Kidney (tissue), 13 donors: ENCODE measurements at regions not wholly inside any gene's neighbourhood (a gene's known extent, or its start where the extent isn't known, plus 50 kb on each side); places are given as distances from the start of the nearest gene placed in this dataset.

ENCODE experiments used
- DNase-seq, 5 donors: peaks; one replicate each; pipeline ENCODE4 v3.0.0-alpha.2; 2013 to 2020
- FAIRE-seq: peaks from 2 replicates; lab custom pipeline; 2012; peaks lifted over from hg19 to GRCh38; lab: Jason Lieb, UNC
- H3K27ac ChIP-seq, 2 donors: one replicate each; pipeline ENCODE4 v1.7.0; 2013; ENCODE audit warnings: low read depth in 2 of 2, low read length in 2 of 2, inconsistent platforms in 1 of 2
- H3K27me3 ChIP-seq: one replicate; pipeline ENCODE4 v1.7.1; 2013; ENCODE audit warnings: low read length, inconsistent platforms; ENCODE audit not compliant: control insufficient read depth, insufficient read depth
- H3K36me3 ChIP-seq, 3 donors: one replicate each; pipeline versions ENCODE4 v1.7.0 to v1.7.1; 2013; ENCODE audit warnings: low read length in 3 of 3, control low read depth in 1 of 3, inconsistent platforms in 1 of 3; ENCODE audit not compliant: insufficient read depth in 3 of 3, control insufficient read depth in 2 of 3
- H3K4me1 ChIP-seq, 3 donors: one replicate each; pipeline versions ENCODE4 v1.7.0 to v1.7.1; 2013; ENCODE audit warnings: low read length in 3 of 3, inconsistent platforms in 1 of 3, low read depth in 1 of 3; ENCODE audit not compliant: control insufficient read depth in 2 of 3, insufficient read depth in 2 of 3
- H3K4me3 ChIP-seq, 3 donors: one replicate each; pipeline versions ENCODE4 v1.7.0 to v1.8.1; 2013; ENCODE audit warnings: low read length in 3 of 3, control low read depth in 1 of 3, inconsistent platforms in 1 of 3
- H3K9ac ChIP-seq, 3 donors: one replicate each; pipeline versions ENCODE4 v1.7.0 to v1.7.1; 2013; ENCODE audit warnings: low read length in 3 of 3, control low read depth in 1 of 3, inconsistent platforms in 1 of 3
- H3K9me3 ChIP-seq, 3 donors: one replicate each; pipeline versions ENCODE4 v1.7.0 to v1.7.1; 2013; ENCODE audit warnings: low read length in 3 of 3, control low read depth in 1 of 3, inconsistent platforms in 1 of 3; ENCODE audit not compliant: control insufficient read depth in 2 of 3, insufficient read depth in 1 of 3
- CTCF ChIP-seq: IDR thresholded peaks from 3 replicates; pipeline ENCODE4 v1.5.1; 2012; ENCODE audit warnings: mild to moderate bottlenecking, moderate library complexity, borderline replicate concordance; ENCODE audit not compliant: insufficient read depth; ENCODE audit errors: extremely low read depth
- intact Hi-C: fragments of 100-400 bp; cut with DNase I; formaldehyde crosslinking; loops from one replicate; pipeline ENCODE4 v1.11.1; 2022
- donor health status: control.
- donor health status: control.
- donor health status: control.
- donor health status: control.
- donor health status: control.
- donor health status: DM: yes; HTN: yes; CAD: no.
- donor health status: Normal renal cell carcinoma (clear cell type).

- Histone ChIP-seq H3K9me3 (no peaks in the 10 kb centered on the region), H3K27me3 (no peaks in the 10 kb centered on the region), H3K4me3 (no peak overlapping the region), H3K9ac (no peak overlapping the region), H3K27ac (no peak overlapping the region), H3K4me1 (no peaks in the 10 kb centered on the region), H3K36me3 (no peaks in the 10 kb centered on the region)
- DNase-seq (no peak), FAIRE-seq (no peak)
- intact Hi-C loops: no loop called here
- TF ChIP-seq CTCF: no peak
Measured at GRCh38 chr2:155871940-155872339, 460.6 kb downstream of the NR4A2 start.

GRCh38 chr2:155867564-155867963, 465.0 kb downstream of the NR4A2 start:
- no peak overlapping the region for H3K9ac ChIP-seq
- H3K4me3 ChIP-seq: no peak overlapping the region
- H3K4me1 ChIP-seq: no peaks in the 10 kb centered on the region
- H3K9me3 ChIP-seq: no peaks in the 10 kb centered on the region
- H3K27ac ChIP-seq: no peak overlapping the region
- no peaks in the 10 kb centered on the region for H3K36me3 ChIP-seq
- FAIRE-seq: no peak
- H3K27me3 ChIP-seq: no peaks in the 10 kb centered on the region
- no peak for TF ChIP-seq CTCF
- intact Hi-C loops: no loop called here
- DNase-seq: no peak

GRCh38 chr2:155866477-155866876, 466.0 kb downstream of the NR4A2 start:
- no peak for FAIRE-seq
- DNase-seq: no peak
- H3K4me3 ChIP-seq: no peak overlapping the region
- no peak overlapping the region for H3K9ac ChIP-seq
- intact Hi-C loops: no loop called here
- H3K27me3 ChIP-seq: no peaks in the 10 kb centered on the region
- H3K27ac ChIP-seq: no peak overlapping the region
- TF ChIP-seq CTCF: no peak
- H3K9me3 ChIP-seq: no peaks in the 10 kb centered on the region
- H3K4me1 ChIP-seq: no peaks in the 10 kb centered on the region
- H3K36me3 ChIP-seq: no peaks in the 10 kb centered on the region

- no peak overlapping the region for H3K9ac ChIP-seq
- no peaks in the 10 kb centered on the region for H3K4me1 ChIP-seq
- no peaks in the 10 kb centered on the region for H3K36me3 ChIP-seq
- FAIRE-seq: no peak
- no peak overlapping the region for H3K4me3 ChIP-seq
- H3K27ac ChIP-seq: no peak overlapping the region
- no peaks in the 10 kb centered on the region for H3K27me3 ChIP-seq
- intact Hi-C loops: no loop called here
- H3K9me3 ChIP-seq: no peaks in the 10 kb centered on the region
- DNase-seq: no peak
- TF ChIP-seq CTCF: no peak
Measured at GRCh38 chr2:155852156-155852555, 480.4 kb downstream of the NR4A2 start.
